ENCODE measurements at regions not wholly inside any gene's neighbourhood (a gene's known extent, or its start where the extent isn't known, plus 50 kb on each side); places are given as distances from the start of the nearest gene placed in this dataset.

GRCh38 chr4:97468272-97468671 lies 675.0 kb downstream of the STPG2 start:
- TF ChIP-seq CREB1 (IDR thresholded peaks at IDR 0.05; ENCODE audit: low read depth): no peak
- TF ChIP-seq ZBTB7A (IDR thresholded peaks at IDR 0.05; ENCODE audit: low read depth): no peak
- no peak for TF ChIP-seq YY1 (IDR thresholded peaks at IDR 0.05; ENCODE audit: low read depth)
- no peak for TF ChIP-seq CEBPB (IDR thresholded peaks at IDR 0.05)
- no peak for TF ChIP-seq TAF1 (IDR thresholded peaks at IDR 0.05; ENCODE audit: low read depth)
- TF ChIP-seq USF1 (IDR thresholded peaks at IDR 0.05): no peak
- TF ChIP-seq NFIC (IDR thresholded peaks at IDR 0.05): no peak
- TF ChIP-seq, protein P1, sequence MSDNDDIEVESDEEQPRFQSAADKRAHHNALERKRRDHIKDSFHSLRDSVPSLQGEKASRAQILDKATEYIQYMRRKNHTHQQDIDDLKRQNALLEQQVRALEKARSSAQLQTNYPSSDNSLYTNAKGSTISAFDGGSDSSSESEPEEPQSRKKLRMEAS (IDR thresholded peaks at IDR 0.05): no peak
- no peak for TF ChIP-seq EP300 (IDR thresholded peaks at IDR 0.05; ENCODE audit: borderline replicate concordance)
- TF ChIP-seq FOXM1 (IDR thresholded peaks at IDR 0.05; ENCODE audit: borderline replicate concordance, low read depth): no peak
- no peak for TF ChIP-seq REST (IDR thresholded peaks at IDR 0.05; ENCODE audit: low read depth)
- no peak for TF ChIP-seq TCF12 (IDR thresholded peaks at IDR 0.05; ENCODE audit: low read depth)

- TF ChIP-seq NFIC (IDR thresholded peaks at IDR 0.05) (no peak), YY1 (IDR thresholded peaks at IDR 0.05; ENCODE audit: low read depth) (no peak), TEAD4 (IDR thresholded peaks at IDR 0.05) (no peak), RAD21 (IDR thresholded peaks at IDR 0.05; ENCODE audit: low read depth) (no peak), REST (IDR thresholded peaks at IDR 0.05; ENCODE audit: low read depth) (no peak)
Measured at GRCh38 chr4:97475621-97476020, 667.7 kb downstream of the STPG2 start.

DNA sequence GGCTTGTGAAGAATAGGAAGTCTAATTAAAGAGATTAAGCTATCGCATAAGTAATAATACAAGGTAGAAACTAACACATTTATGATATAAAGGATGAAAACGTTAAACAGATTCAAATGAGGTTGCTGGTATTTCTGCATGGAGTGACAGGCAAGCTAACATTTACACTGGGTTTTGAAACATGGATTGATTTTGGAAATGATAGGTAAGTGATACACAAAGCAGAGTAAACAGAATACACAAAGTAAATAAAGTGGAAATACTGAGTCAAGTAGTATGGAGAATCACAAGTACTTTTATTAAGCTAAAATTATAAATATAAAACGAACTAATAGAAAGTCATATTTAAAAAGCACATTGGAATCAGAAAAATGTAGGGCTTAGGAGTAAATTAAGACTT lies 665.3 kb downstream of the STPG2 start:
- TF ChIP-seq CEBPB (IDR thresholded peaks at IDR 0.05) (no peak), TAF1 (IDR thresholded peaks at IDR 0.05; ENCODE audit: low read depth) (no peak), EP300 (IDR thresholded peaks at IDR 0.05; ENCODE audit: borderline replicate concordance) (no peak), YY1 (IDR thresholded peaks at IDR 0.05; ENCODE audit: low read depth) (no peak), REST (IDR thresholded peaks at IDR 0.05; ENCODE audit: low read depth) (no peak), EGR1 (IDR thresholded peaks at IDR 0.05) (no peak), ZBTB7A (IDR thresholded peaks at IDR 0.05; ENCODE audit: low read depth) (no peak), RAD21 (IDR thresholded peaks at IDR 0.05; ENCODE audit: low read depth) (no peak)
- TF ChIP-seq, protein P1 (IDR thresholded peaks at IDR 0.05): no peak

DNA sequence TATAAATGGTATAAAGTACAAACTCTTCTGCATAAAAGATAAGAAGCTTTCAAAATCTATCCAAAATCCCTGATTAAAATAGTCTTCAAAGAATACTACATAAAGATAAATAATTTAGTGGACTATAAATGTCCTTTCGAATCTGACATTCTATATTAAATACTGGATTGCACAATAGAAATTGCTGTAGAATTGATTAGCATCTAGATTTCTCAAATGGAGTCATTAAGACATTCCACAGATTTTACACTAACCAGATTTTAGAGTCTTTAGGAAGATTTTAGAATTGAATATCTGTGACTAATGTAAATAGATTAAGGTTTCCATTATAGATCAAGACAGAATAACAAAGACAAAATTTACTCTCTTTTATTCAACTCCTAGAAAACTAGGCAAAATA lies 663.9 kb downstream of the STPG2 start:
- TF ChIP-seq NFIC (IDR thresholded peaks at IDR 0.05) (no peak), USF1 (IDR thresholded peaks at IDR 0.05) (no peak), EP300 (IDR thresholded peaks at IDR 0.05; ENCODE audit: borderline replicate concordance) (no peak), YY1 (IDR thresholded peaks at IDR 0.05; ENCODE audit: low read depth) (no peak), EGR1 (IDR thresholded peaks at IDR 0.05) (no peak), CEBPB (IDR thresholded peaks at IDR 0.05) (no peak), CREB1 (IDR thresholded peaks at IDR 0.05; ENCODE audit: low read depth) (no peak), TEAD4 (IDR thresholded peaks at IDR 0.05) (no peak), TCF12 (IDR thresholded peaks at IDR 0.05; ENCODE audit: low read depth) (no peak), RAD21 (IDR thresholded peaks at IDR 0.05; ENCODE audit: low read depth) (no peak)

DNA sequence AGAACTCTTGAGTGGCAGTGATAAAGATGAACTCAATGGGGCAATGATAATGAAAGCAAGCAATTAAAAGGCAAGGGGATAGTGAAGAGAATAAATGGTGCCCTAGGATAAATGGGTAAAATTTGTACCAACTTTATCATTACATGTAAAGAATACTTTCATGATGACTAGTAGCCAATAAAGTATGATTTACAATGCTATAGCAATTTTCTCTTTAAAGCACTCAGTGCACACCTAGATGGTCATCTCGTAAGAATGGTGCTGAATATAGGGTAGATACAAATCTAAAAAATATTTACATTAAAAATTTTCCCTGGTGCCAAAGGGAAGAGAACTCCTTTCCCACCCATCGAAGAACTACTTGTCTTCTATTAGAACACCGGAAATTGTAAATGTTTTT lies 651.4 kb downstream of the STPG2 start:
- TF ChIP-seq, protein P1 (IDR thresholded peaks at IDR 0.05): no peak
- TF ChIP-seq REST (IDR thresholded peaks at IDR 0.05; ENCODE audit: low read depth): no peak
- no peak for TF ChIP-seq EP300 (IDR thresholded peaks at IDR 0.05; ENCODE audit: borderline replicate concordance)
- TF ChIP-seq FOXM1 (IDR thresholded peaks at IDR 0.05; ENCODE audit: borderline replicate concordance, low read depth): no peak
- no peak for TF ChIP-seq NFIC (IDR thresholded peaks at IDR 0.05)
- no peak for TF ChIP-seq RAD21 (IDR thresholded peaks at IDR 0.05; ENCODE audit: low read depth)
- TF ChIP-seq YY1 (IDR thresholded peaks at IDR 0.05; ENCODE audit: low read depth): no peak
- no peak for TF ChIP-seq CEBPB (IDR thresholded peaks at IDR 0.05)
- TF ChIP-seq EGR1 (IDR thresholded peaks at IDR 0.05): no peak
- TF ChIP-seq CREB1 (IDR thresholded peaks at IDR 0.05; ENCODE audit: low read depth): no peak
- no peak for TF ChIP-seq ZBTB7A (IDR thresholded peaks at IDR 0.05; ENCODE audit: low read depth)
- no peak for TF ChIP-seq TCF12 (IDR thresholded peaks at IDR 0.05; ENCODE audit: low read depth)
- TF ChIP-seq TEAD4 (IDR thresholded peaks at IDR 0.05): no peak
- TF ChIP-seq USF1 (IDR thresholded peaks at IDR 0.05): no peak
- no peak for TF ChIP-seq TAF1 (IDR thresholded peaks at IDR 0.05; ENCODE audit: low read depth)

Data from Ishikawa (cell line).